Nephron (organoid): ENCODE measurements at regions not wholly inside any gene's neighbourhood (a gene's known extent, or its start where the extent isn't known, plus 50 kb on each side); places are given as distances from the start of the nearest gene placed in this dataset.
A peak's percentile ranks its signal among the peaks of the same experiment; 100 is the strongest.

Experiments
- H3K27ac Mint-ChIP-seq, 3 experiments: 2 replicates each; pipeline ENCODE4 v1.8.0; 2020; ENCODE audit warnings: mixed read lengths in 3 of 3, mild to moderate bottlenecking in 2 of 3, moderate library complexity in 1 of 3
- H3K27me3 Mint-ChIP-seq: 2 replicates; pipeline ENCODE4 v1.8.0; 2021; ENCODE audit warnings: low read depth, mild to moderate bottlenecking, moderate library complexity, mixed read lengths
- H3K36me3 Mint-ChIP-seq: 2 replicates; pipeline ENCODE4 v1.8.0; 2020; ENCODE audit warnings: low read depth, mixed read lengths
- H3K4me1 Mint-ChIP-seq: 2 replicates; pipeline ENCODE4 v1.8.0; 2020; ENCODE audit warnings: mixed read lengths
- H3K4me3 Mint-ChIP-seq, 3 experiments: 2 replicates each; pipeline ENCODE4 v1.8.0; 2020; ENCODE audit warnings: mild to moderate bottlenecking in 3 of 3, mixed read lengths in 3 of 3, moderate library complexity in 2 of 3
- H3K9me3 Mint-ChIP-seq: 2 replicates; pipeline ENCODE4 v1.8.0; 2020; ENCODE audit warnings: mixed read lengths
- CTCF ChIP-seq, 3 experiments: fragments of 200-600 bp; sonication (generic); IDR thresholded peaks; one replicate each; pipeline ENCODE4 v1.5.0; 2021; ENCODE audit warnings: antibody characterized with exemption in 3 of 3; ENCODE audit not compliant: unreplicated experiment in 3 of 3

- Mint-ChIP-seq H3K4me1 (peaks cover 38% of the 10 kb centered on the region), H3K27me3 (peaks cover 4% of the 10 kb centered on the region), H3K36me3 (no peaks in the 10 kb centered on the region), H3K9me3 (peaks cover 2% of the 10 kb centered on the region), H3K4me3 (no peak overlapping the region), H3K27ac (peak overlapping the region in 1 of 3 experiments; percentile 14)
- TF ChIP-seq CTCF (IDR thresholded peaks at IDR 0.05; ENCODE audit: unreplicated experiment in 3 of 3), result no peak
These were observed 611.4 kb upstream of the USP24 start for GRCh38 chr1:55826381-55827080.

- Mint-ChIP-seq H3K4me3 (no peak overlapping the region), H3K4me1 (peaks cover 44% of the 10 kb centered on the region), H3K9me3 (peaks cover 2% of the 10 kb centered on the region), H3K27me3 (peaks cover 4% of the 10 kb centered on the region), H3K27ac (peak overlapping the region in 2 of 3 experiments; percentile 10 to 50), H3K36me3 (no peaks in the 10 kb centered on the region)
- TF ChIP-seq CTCF (IDR thresholded peaks at IDR 0.05; ENCODE audit: unreplicated experiment in 3 of 3), result no peak
These were observed 610.3 kb upstream of the USP24 start for GRCh38 chr1:55825461-55825860.

GRCh38 chr1:55824251-55824640 lies 609.1 kb upstream of the USP24 start:
- Mint-ChIP-seq H3K4me3 (no peak overlapping the region), H3K9me3 (peaks cover 2% of the 10 kb centered on the region), H3K27ac (peak overlapping the region in 1 of 3 experiments; percentile 5), H3K27me3 (peaks cover 4% of the 10 kb centered on the region), H3K4me1 (peaks cover 44% of the 10 kb centered on the region), H3K36me3 (no peaks in the 10 kb centered on the region)
- TF ChIP-seq CTCF (IDR thresholded peaks at IDR 0.05; ENCODE audit: unreplicated experiment in 3 of 3), result no peak

GRCh38 chr1:55823541-55824250 lies 608.5 kb upstream of the USP24 start:
- Mint-ChIP-seq H3K4me1 (peaks cover 44% of the 10 kb centered on the region), H3K36me3 (no peaks in the 10 kb centered on the region), H3K4me3 (no peak overlapping the region), H3K27ac (peak overlapping the region in 1 of 3 experiments; percentile 5), H3K9me3 (peaks cover 2% of the 10 kb centered on the region), H3K27me3 (peaks cover 4% of the 10 kb centered on the region)
- no peak for TF ChIP-seq CTCF (IDR thresholded peaks at IDR 0.05; ENCODE audit: unreplicated experiment in 3 of 3)

GRCh38 chr1:55822891-55823290 lies 607.7 kb upstream of the USP24 start:
- Mint-ChIP-seq H3K27ac (peak overlapping the region in 2 of 3 experiments; percentile 9 to 29), H3K9me3 (no peaks in the 10 kb centered on the region), H3K4me1 (peaks cover 44% of the 10 kb centered on the region), H3K36me3 (no peaks in the 10 kb centered on the region), H3K27me3 (peaks cover 4% of the 10 kb centered on the region), H3K4me3 (no peak overlapping the region)
- TF ChIP-seq CTCF (IDR thresholded peaks at IDR 0.05; ENCODE audit: unreplicated experiment in 3 of 3), result no peak
